ENCODE measurements at regions not wholly inside any gene's neighbourhood (a gene's known extent, or its start where the extent isn't known, plus 50 kb on each side); places are given as distances from the start of the nearest gene placed in this dataset.

GRCh38 chr5:174328631-174329299, 283.3 kb downstream of the NSG2 start:
- no peak for DNase-seq (ENCODE audit: low spot score)
- no peak for ATAC-seq (ENCODE audit: low FRiP score)
- TF ChIP-seq CTCF (IDR thresholded peaks at IDR 0.05): no peak

GRCh38 chr5:174329738-174330137, 284.2 kb downstream of the NSG2 start:
- DNase-seq (ENCODE audit: low spot score) (no peak), ATAC-seq (ENCODE audit: low FRiP score) (no peak)
- no peak for TF ChIP-seq CTCF (IDR thresholded peaks at IDR 0.05)

GRCh38 chr5:174335682-174336364, 290.3 kb downstream of the NSG2 start:
- no peak for TF ChIP-seq CTCF (IDR thresholded peaks at IDR 0.05)
- no peak for ATAC-seq (ENCODE audit: low FRiP score)
- no peak for DNase-seq (ENCODE audit: low spot score)

GRCh38 chr5:174336479-174336878, 291.0 kb downstream of the NSG2 start:
- TF ChIP-seq CTCF (IDR thresholded peaks at IDR 0.05): no peak
- ATAC-seq (ENCODE audit: low FRiP score) (no peak), DNase-seq (ENCODE audit: low spot score) (no peak)

GRCh38 chr5:174337276-174338184, 292.0 kb downstream of the NSG2 start:
- DNase-seq (ENCODE audit: low spot score) (no peak), ATAC-seq (ENCODE audit: low FRiP score) (peak; percentile 63)
- TF ChIP-seq CTCF (IDR thresholded peaks at IDR 0.05): no peak

GRCh38 chr5:174338185-174339010, 292.9 kb downstream of the NSG2 start:
- DNase-seq (ENCODE audit: low spot score) (no peak), ATAC-seq (ENCODE audit: low FRiP score) (peak; percentile 83)
- no peak for TF ChIP-seq CTCF (IDR thresholded peaks at IDR 0.05)
